ENCODE measurements at regions not wholly inside any gene's neighbourhood (a gene's known extent, or its start where the extent isn't known, plus 50 kb on each side); places are given as distances from the start of the nearest gene placed in this dataset.

DNA sequence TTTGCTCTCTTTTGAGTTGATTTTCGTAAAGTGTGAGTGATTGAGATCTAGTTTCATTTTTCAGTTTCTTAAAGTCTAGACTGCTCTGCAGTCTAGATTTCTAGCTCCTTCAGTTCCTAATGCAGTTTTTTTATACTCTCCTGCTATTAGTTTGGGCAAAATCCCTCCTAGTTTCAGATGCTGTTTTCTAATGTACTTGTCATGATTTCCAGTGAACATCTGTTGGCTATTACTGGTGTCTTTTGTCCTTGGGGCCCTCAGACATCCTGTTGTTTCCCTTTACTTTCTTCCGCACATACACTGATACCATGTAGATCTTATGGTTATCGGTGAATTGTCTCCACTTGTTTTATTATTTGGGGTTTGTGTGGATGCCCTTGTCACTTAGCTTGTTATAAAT, 292.1 kb downstream of the TDRD3 start:
- TF ChIP-seq, protein P1, sequence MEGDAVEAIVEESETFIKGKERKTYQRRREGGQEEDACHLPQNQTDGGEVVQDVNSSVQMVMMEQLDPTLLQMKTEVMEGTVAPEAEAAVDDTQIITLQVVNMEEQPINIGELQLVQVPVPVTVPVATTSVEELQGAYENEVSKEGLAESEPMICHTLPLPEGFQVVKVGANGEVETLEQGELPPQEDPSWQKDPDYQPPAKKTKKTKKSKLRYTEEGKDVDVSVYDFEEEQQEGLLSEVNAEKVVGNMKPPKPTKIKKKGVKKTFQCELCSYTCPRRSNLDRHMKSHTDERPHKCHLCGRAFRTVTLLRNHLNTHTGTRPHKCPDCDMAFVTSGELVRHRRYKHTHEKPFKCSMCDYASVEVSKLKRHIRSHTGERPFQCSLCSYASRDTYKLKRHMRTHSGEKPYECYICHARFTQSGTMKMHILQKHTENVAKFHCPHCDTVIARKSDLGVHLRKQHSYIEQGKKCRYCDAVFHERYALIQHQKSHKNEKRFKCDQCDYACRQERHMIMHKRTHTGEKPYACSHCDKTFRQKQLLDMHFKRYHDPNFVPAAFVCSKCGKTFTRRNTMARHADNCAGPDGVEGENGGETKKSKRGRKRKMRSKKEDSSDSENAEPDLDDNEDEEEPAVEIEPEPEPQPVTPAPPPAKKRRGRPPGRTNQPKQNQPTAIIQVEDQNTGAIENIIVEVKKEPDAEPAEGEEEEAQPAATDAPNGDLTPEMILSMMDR (conservative IDR thresholded peaks at IDR 0.05; ENCODE audit: low read length), result no peak
- TF ChIP-seq EZH2phosphoT487 (IDR thresholded peaks at IDR 0.05; ENCODE audit: borderline replicate concordance, low read depth, low read length), result no peak
